Kidney (tissue), 13 donors: ENCODE measurements at regions not wholly inside any gene's neighbourhood (a gene's known extent, or its start where the extent isn't known, plus 50 kb on each side); places are given as distances from the start of the nearest gene placed in this dataset.
"Not testable (repeated sequence)": the region's sequence is repeated elsewhere in the genome, so short reads cannot be mapped to it uniquely, and the experiment has no call there.

Source experiments
- DNase-seq, 5 donors: peaks; one replicate each; pipeline ENCODE4 v3.0.0-alpha.2; 2013 to 2020
- FAIRE-seq: peaks from 2 replicates; lab custom pipeline; 2012; peaks lifted over from hg19 to GRCh38; lab: Jason Lieb, UNC
- H3K27ac ChIP-seq, 2 donors: one replicate each; pipeline ENCODE4 v1.7.0; 2013; ENCODE audit warnings: low read depth in 2 of 2, low read length in 2 of 2, inconsistent platforms in 1 of 2
- H3K27me3 ChIP-seq: one replicate; pipeline ENCODE4 v1.7.1; 2013; ENCODE audit warnings: low read length, inconsistent platforms; ENCODE audit not compliant: control insufficient read depth, insufficient read depth
- H3K36me3 ChIP-seq, 3 donors: one replicate each; pipeline versions ENCODE4 v1.7.0 to v1.7.1; 2013; ENCODE audit warnings: low read length in 3 of 3, control low read depth in 1 of 3, inconsistent platforms in 1 of 3; ENCODE audit not compliant: insufficient read depth in 3 of 3, control insufficient read depth in 2 of 3
- H3K4me1 ChIP-seq, 3 donors: one replicate each; pipeline versions ENCODE4 v1.7.0 to v1.7.1; 2013; ENCODE audit warnings: low read length in 3 of 3, inconsistent platforms in 1 of 3, low read depth in 1 of 3; ENCODE audit not compliant: control insufficient read depth in 2 of 3, insufficient read depth in 2 of 3
- H3K4me3 ChIP-seq, 3 donors: one replicate each; pipeline versions ENCODE4 v1.7.0 to v1.8.1; 2013; ENCODE audit warnings: low read length in 3 of 3, control low read depth in 1 of 3, inconsistent platforms in 1 of 3
- H3K9ac ChIP-seq, 3 donors: one replicate each; pipeline versions ENCODE4 v1.7.0 to v1.7.1; 2013; ENCODE audit warnings: low read length in 3 of 3, control low read depth in 1 of 3, inconsistent platforms in 1 of 3
- H3K9me3 ChIP-seq, 3 donors: one replicate each; pipeline versions ENCODE4 v1.7.0 to v1.7.1; 2013; ENCODE audit warnings: low read length in 3 of 3, control low read depth in 1 of 3, inconsistent platforms in 1 of 3; ENCODE audit not compliant: control insufficient read depth in 2 of 3, insufficient read depth in 1 of 3
- intact Hi-C: fragments of 100-400 bp; cut with DNase I; formaldehyde crosslinking; loops from one replicate; pipeline ENCODE4 v1.11.1; 2022
- TF ChIP-seq, protein P1 (sequence below): IDR thresholded peaks from 3 replicates; pipeline ENCODE4 v1.5.1; 2012; ENCODE audit warnings: mild to moderate bottlenecking, moderate library complexity, borderline replicate concordance; ENCODE audit not compliant: insufficient read depth; ENCODE audit errors: extremely low read depth
- donor health status: control.
- donor health status: control.
- donor health status: control.
- donor health status: control.
- donor health status: control.
- donor health status: DM: yes; HTN: yes; CAD: no.
- donor health status: Normal renal cell carcinoma (clear cell type).

DNA sequence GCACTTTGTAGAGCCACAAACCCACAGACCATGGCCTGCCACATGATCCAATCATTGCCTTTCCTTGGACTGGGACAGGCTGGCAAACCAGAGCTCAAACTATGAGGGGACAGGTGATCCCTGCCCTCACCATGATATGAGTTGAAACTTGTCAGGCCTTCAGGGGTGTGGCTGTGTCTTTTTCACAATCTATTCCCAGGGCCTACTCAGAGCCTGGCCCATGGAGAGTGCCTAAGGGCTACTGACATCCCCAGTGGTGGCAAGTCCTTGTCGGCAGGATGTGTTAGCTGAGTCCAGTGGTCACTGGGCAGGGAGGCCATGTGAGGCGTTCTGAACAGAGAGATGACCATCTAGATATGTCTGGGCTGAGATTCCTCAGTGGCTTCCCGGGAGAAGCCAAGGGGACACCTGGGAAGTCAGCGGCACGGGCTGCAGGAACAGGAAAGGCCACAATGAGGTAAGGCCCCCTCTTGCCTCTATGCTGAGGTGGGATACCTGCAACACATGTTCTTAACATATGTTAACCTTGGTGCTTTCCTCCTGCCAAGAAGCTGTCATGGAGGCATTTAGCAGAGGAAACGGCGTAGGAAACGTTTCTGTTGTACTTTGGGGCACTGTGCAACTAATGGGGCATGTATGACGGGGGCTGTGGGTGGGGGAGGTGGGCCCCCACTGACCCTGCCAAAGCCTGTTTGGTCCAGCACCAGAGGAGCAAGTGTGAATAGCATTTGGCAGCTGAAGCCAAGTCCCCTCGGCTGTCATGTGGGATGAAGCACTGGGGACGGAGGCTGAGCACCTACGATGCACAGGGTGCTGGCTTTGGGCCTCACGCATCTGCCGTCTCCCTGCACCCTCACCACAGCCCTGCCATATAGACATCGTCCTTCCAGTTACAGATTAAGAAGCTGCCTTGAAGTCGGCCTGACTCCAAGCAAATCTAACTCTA, 384.0 kb downstream of the RPS24 start:
- intact Hi-C loops, result no loop called here

DNA sequence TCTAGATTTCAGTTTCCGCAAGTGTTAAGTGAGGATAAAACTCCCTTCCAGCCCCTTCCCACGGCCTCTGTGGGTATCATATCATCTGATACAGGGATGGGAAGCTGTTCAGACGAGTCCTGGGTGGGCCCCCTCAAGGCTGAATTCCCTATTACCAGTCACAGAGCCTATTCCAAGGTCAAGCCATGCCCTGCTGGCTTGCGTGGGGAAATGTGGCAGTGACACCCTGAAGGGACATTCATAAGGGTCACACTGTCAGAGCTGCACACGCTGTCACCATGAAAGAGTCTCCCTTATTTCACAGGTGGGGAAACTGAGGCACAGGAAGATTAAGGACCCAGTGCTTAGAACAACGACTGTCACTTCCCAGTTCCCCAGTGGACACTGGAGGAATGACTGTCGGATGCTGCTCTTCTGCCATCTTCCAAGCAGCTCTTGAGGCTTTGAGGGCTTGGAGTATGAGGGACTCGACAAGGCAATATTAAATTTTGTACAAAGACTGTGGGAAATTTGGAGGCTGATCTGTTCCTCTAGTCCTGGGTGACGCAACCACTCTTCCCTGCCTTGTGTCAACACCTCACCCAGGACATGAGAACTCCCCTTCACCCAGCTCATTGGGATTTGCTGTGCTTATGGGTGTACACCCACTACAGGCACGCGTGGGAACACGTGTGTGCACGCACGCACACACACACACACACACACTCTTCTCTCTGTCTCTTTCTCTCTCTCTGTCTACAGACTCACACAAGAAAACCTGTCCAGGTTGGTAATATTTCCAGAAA, 386.0 kb downstream of the RPS24 start:
- intact Hi-C loops, result no loop called here
- H3K4me3 ChIP-seq, result no peak overlapping the region
- DNase-seq (peak in 2 of 5 donors; percentile 4 to 17), FAIRE-seq (no peak)
- no peak overlapping the region for H3K9ac ChIP-seq
- TF ChIP-seq, protein P1, sequence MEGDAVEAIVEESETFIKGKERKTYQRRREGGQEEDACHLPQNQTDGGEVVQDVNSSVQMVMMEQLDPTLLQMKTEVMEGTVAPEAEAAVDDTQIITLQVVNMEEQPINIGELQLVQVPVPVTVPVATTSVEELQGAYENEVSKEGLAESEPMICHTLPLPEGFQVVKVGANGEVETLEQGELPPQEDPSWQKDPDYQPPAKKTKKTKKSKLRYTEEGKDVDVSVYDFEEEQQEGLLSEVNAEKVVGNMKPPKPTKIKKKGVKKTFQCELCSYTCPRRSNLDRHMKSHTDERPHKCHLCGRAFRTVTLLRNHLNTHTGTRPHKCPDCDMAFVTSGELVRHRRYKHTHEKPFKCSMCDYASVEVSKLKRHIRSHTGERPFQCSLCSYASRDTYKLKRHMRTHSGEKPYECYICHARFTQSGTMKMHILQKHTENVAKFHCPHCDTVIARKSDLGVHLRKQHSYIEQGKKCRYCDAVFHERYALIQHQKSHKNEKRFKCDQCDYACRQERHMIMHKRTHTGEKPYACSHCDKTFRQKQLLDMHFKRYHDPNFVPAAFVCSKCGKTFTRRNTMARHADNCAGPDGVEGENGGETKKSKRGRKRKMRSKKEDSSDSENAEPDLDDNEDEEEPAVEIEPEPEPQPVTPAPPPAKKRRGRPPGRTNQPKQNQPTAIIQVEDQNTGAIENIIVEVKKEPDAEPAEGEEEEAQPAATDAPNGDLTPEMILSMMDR, result no peak
- H3K27ac ChIP-seq, result no peak overlapping the region
- H3K27me3 ChIP-seq, result no peaks in the 10 kb centered on the region
- H3K36me3 ChIP-seq, result no peaks in the 10 kb centered on the region
- H3K4me1 ChIP-seq, result no peaks in the 10 kb centered on the region
- no peaks in the 10 kb centered on the region for H3K9me3 ChIP-seq

More for the DNA sequence above, 384.0 kb downstream of the RPS24 start:
- Histone ChIP-seq H3K36me3 (no peaks in the 10 kb centered on the region), H3K27ac (no peak overlapping the region), H3K4me1 (no peaks in the 10 kb centered on the region), H3K4me3 (no peak overlapping the region), H3K9ac (no peak overlapping the region), H3K9me3 (no peaks in the 10 kb centered on the region), H3K27me3 (no peaks in the 10 kb centered on the region)
- FAIRE-seq (no peak), DNase-seq (peak in 2 of 5 donors; percentile 6 to 23)
- TF ChIP-seq, protein P1, result no peak

DNA sequence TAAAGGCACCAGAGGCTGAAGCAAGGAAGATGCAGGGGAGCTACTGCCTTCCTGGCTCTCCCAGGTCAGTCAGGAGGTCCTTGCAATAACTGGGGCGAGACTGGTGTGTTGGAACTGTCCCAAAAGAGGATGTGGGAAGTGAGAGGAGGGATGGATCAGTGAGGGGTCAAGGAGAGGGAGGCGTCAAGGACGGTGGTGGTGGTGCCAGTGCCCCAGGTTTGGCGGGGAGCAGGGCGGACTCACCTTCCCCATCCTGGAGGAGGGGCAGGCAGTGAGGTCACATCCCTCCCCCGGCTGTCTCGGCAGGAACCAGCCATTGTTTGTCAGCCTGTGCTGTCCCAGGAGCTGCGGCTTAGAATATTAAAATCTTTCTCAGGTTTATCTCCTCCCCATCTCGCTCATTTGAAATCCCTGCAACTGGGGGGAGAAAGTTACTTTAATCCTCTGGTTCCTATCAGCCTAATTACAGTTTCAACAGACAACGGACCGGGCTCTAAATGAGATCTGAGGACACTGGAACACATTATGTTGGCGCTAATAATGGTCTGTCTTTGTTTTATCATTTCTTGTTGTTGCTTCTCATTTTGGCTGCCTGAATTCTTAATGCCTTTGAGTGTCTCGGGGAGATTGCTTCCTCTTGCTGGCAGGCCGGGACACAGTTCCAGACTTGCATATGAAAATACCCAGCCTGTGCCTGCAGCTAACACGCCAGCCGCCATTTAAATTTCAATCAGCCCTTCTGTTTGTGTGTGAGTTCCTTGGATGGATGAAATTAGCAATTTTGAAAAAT, 387.5 kb downstream of the RPS24 start:
- DNase-seq, result peak in 1 of 5 donors; percentile 45
- no peaks in the 10 kb centered on the region for H3K36me3 ChIP-seq
- peaks cover 0 to 5% (median 0%) of the 10 kb centered on the region in 3 donors for H3K9me3 ChIP-seq
- H3K4me3 ChIP-seq, result no peak overlapping the region
- intact Hi-C loops, result no loop called here
- TF ChIP-seq, protein P1, result no peak
- H3K9ac ChIP-seq, result no peak overlapping the region
- H3K27me3 ChIP-seq, result no peaks in the 10 kb centered on the region
- H3K27ac ChIP-seq, result no peak overlapping the region
- no peaks in the 10 kb centered on the region for H3K4me1 ChIP-seq
- no peak for FAIRE-seq

DNA sequence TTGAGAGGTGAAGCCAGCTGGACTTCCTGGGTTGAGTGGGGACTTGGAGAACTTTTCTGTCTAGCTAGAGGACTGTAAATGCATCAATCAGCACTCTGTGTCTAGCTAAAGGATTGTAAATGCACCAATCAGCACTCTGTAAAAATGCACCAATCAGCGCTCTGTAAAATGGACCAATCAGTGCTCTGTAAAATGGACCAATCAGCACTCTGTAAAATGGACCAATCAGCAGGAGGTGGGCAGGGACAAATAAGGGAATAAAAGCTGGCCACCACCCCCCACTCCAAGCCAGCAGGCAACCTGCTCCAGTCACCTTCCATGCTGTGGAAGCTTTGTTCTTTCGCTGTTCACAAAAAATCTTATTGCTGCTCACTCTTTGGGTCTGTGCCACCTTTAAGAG, 390.4 kb downstream of the RPS24 start:
- H3K9ac ChIP-seq, H3K4me3 ChIP-seq, H3K27ac ChIP-seq, H3K9me3 ChIP-seq, intact Hi-C loops, FAIRE-seq, H3K27me3 ChIP-seq, DNase-seq, H3K36me3 ChIP-seq, H3K4me1 ChIP-seq: not testable (repeated sequence)
